HG02938 (cell line): ENCODE measurements at regions not wholly inside any gene's neighbourhood (a gene's known extent, or its start where the extent isn't known, plus 50 kb on each side); places are given as distances from the start of the nearest gene placed in this dataset.

Experiments
- ATAC-seq: cut with Tn5 transposase; IDR thresholded peaks from one replicate; pipeline ENCODE4 v1.9.1; 2021; ENCODE audit warnings: mild to moderate bottlenecking, moderate library complexity; ENCODE audit not compliant: unreplicated experiment

- no peak for ATAC-seq
These were observed 204.1 kb upstream of the KLF12 start for GRCh38 chr13:74338341-74338740.

- ATAC-seq: no peak
These were observed 202.3 kb upstream of the KLF12 start for GRCh38 chr13:74336546-74336945.

DNA sequence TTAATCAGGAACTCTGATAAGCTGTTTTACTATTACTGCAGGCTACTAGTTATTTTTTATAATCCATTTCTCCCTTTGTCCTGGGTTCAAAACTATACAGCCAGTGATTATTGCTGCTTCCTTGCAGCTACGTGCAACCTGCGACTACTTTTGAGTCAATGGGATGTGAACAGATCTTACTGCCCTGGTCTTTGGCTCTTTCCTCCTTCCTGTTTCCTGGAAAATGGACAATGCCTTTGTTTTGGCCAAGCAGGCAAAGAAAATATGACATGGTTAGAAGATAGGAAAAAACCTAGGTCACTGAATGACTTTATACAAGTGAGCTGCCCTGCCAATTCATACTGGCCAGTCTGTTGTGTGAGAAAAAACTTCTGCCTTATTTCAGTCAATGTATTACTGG, 201.2 kb upstream of the KLF12 start:
- no peak for ATAC-seq

DNA sequence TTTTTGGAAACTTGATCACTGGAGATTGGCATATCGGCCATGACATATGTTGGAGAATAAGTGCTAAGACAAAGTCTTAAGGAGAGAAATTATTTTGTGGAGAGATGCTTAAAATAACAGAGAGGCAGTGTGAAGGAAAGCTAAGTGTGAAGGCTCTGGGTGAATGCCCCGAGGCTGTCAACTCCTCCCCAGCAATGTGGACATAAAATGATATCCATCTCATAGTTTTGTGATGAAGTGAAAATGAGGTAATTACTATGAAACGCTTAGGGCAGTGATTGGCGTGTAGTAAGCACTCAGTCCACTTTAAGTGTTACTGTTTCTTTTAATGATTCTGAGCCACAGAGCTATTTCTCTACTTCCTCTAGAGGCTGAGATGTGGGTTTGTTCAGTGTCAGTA, 195.8 kb upstream of the KLF12 start:
- no peak for ATAC-seq

GRCh38 chr13:74325106-74325505, 190.9 kb upstream of the KLF12 start:
- no peak for ATAC-seq

DNA sequence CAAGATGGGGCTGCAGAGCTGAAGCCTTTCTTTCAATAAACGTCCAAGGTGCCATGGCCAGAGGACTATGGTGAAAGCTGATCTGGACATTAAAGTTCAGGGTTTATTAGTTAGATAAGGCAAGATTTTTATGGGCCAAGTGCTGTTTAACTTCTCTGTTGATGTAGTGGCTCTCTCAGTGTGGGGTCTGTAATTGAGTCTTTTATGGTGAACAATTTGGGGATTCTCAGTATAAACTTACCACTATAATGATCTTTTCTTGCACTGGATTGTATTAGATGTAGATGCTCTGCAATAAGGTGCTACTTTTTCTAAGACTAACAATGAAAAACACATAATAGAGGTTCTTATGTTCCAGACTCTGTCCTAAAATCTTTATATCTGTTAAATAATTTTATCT, 190.1 kb upstream of the KLF12 start:
- ATAC-seq: no peak

GRCh38 chr13:74322562-74322961, 188.4 kb upstream of the KLF12 start:
- no peak for ATAC-seq

DNA sequence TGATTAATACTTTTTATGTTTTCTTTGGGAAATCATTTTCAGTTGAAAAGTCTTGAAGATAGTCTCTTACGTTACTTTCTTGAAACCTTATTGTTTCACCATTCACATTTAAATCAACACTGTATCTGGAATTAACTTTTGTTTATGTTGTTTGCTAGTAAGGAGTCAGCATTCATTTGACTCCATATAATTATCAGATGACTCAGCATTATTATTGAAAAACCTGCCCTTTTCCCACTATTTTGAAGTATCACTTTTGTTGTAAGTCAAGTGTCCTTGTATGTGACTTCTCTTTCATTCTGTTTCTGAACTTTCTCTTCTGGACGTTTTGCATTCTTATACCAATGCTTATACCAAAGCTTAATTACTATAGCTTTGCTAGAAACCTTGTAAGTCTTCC, 186.1 kb upstream of the KLF12 start:
- no peak for ATAC-seq

DNA sequence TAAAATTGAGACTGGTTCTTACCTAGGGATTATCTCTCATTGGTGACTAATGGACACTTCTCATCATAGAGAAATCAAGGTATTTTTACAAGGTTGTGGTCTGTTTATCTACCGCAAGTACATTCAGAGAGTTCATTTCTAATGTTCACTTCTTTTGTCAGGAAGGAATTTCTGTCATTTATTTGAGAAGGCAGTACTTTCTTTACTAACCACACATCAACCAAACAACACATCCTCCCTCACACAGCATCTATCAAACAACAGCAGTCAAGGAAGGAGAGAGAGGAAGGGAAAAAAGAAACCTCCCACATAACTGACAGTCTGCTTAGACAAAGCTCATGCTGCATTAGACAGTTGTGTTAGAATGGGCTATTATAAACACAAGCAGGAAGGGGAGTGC, 182.3 kb upstream of the KLF12 start:
- no peak for ATAC-seq

GRCh38 chr13:74306496-74306895, 172.3 kb upstream of the KLF12 start:
- ATAC-seq: no peak

DNA sequence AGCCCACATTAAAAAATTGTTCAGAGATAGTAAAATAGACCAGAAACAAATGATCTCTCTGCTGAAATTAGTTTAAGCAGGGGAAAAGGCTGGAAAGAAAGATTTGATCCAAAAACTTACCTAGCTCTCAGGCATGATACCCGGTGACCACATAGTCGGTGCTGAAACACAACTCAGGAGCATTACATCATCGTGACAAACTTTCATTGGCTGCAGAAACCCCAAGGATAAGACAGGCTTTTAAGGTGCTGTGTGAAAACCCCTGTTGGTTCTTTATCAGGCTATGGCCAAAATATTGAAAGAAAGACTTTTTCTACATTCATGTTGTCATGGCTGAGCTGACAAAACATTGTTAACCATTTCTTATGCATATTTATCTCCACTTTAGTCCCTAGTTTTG, 171.7 kb upstream of the KLF12 start:
- ATAC-seq: no peak

- ATAC-seq: no peak
These were observed 167.2 kb upstream of the KLF12 start for GRCh38 chr13:74301258-74301935.

GRCh38 chr13:74300162-74300561, 166.0 kb upstream of the KLF12 start:
- ATAC-seq: no peak

- ATAC-seq: no peak
These were observed 165.5 kb upstream of the KLF12 start for GRCh38 chr13:74299721-74300120.

- no peak for ATAC-seq
These were observed 164.7 kb upstream of the KLF12 start for GRCh38 chr13:74298923-74299322.

DNA sequence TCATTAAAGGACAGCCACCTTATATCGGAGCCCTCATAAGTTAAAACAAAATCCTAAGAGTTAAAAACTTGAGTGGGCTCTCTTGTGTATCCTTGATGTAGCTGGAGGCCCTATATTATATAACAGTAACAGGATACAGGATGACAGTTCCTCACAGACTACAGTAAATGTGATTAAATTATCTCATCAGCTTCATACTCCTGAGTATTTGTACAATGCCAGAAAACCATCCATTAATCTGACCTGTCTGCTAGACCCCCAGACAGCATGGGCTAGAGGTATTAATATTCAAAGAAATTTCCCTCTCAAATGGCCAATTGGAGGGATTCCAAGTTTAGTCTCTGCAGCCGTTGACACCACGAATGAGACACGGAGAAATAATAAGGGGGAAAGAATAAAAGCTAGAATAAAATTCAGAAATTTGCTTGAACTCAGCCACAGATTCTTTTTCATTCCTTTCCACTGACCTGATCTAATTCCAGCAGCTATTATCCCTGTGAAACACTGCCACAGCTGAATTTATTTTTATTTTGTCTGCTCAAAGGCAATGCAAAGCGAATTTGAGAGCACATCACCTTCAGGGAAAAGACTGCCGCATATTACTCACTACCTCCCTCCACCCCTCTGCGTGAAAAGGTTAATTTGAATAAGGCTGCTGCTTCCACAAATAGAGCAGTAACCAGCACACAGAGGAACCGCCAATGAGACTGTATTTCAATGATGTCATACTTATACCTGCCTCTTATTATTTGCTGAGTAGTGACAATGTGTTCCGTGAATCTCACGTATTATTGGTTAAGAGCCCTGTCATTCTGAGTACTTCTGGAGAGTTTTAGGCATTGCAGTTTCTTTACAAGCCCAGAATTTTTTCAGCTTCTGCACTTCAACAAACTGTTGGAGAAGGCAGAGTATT, 155.9 kb upstream of the KLF12 start:
- ATAC-seq: peak; percentile 84

DNA sequence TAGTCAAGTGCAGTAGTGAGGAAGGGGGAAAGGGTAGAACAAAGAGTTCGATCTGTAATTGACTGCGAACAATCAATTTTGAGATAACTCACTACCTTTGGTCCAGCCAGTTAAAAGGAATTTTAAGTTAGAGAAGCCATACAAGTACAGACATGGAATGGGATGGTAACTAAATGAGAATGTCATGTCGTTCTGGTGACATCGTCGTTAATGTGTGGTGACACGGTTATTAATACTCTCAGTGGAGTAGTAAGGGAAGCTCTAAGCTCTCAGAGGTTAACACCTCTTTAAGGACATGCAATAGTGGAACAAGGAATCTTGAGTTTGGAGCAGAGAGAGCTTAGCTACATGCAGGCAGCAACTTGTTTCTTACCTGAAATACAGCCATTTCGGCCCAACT, 154.9 kb upstream of the KLF12 start:
- ATAC-seq: no peak

DNA sequence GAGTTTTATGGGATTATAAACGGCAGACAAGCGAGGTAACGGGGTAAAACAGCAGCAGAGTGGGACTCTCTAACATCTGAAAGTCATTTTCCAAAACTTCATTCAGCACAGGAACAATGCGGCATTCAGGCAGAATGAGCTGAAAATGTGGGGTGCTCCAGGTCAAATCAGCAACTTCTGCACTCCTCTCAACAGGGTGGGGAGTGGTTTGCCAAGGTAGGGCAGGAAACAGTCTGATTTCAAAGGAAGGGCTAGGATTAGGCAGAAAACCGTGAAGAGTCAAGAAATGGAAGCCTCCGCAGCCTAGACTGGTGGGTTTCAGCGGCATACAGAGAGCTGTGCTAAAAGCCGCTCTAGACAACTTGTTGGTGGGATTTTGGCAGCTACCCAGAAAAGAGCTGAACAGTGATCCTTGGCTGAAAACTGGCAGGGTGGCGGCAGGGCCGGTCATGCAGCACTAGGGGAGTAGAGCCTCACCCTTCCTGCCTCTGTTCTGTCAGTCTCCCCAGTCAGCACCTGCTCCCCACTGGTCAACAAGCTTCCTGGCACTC, 154.2 kb upstream of the KLF12 start:
- ATAC-seq: no peak

DNA sequence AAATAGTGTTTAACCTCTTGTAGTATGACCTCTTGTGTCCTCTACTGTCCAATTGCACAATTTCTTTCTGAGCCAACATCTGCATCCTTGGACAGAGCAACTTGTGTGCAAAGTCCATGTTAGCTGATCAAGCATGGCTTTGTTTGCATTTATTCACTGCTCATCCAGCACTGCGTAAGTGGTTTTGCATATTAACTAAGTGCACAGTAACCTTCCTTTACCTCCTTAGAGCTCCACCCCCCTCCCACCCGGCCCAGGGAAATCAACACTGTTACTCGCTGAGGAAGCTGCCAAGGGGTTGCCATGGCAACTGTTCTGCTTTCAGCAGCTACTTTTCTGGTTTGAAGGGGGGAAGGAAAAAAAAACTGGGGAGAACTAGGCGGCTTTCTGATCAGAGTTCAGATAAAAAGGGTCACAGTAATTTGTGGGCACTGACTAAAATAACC, 153.5 kb upstream of the KLF12 start:
- peak; percentile 57 for ATAC-seq

DNA sequence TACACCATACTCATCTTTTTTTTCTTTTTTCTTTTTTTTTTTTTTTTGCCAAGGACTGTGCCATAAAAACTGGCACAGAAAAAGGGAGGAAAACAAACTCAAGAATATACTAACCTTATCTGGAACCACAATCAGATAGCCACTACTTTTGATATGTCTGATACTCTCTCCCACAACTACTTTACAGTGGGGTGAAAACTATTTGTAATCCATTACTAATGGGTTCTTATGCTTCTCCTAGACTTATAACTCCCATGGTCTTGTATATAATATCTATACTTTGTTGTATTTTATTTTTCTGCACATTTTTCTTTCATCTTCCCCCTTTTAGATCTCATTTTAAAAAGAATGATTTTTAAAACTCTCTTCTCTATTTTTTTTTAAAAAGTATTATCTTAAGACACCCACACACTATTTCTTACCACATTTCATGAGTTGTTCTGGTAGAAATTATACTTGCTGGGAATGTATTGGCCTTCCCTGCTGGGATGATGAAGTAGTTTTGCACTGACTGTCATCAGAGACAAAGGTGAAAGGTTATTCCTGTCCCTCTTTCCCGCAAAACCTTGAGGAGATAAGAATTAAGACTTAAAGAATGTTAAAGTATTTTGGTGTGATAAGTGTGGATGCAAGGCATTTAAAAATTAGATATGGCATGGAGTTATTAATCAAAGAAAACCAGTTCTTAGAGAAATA, 146.7 kb upstream of the KLF12 start:
- no peak for ATAC-seq

DNA sequence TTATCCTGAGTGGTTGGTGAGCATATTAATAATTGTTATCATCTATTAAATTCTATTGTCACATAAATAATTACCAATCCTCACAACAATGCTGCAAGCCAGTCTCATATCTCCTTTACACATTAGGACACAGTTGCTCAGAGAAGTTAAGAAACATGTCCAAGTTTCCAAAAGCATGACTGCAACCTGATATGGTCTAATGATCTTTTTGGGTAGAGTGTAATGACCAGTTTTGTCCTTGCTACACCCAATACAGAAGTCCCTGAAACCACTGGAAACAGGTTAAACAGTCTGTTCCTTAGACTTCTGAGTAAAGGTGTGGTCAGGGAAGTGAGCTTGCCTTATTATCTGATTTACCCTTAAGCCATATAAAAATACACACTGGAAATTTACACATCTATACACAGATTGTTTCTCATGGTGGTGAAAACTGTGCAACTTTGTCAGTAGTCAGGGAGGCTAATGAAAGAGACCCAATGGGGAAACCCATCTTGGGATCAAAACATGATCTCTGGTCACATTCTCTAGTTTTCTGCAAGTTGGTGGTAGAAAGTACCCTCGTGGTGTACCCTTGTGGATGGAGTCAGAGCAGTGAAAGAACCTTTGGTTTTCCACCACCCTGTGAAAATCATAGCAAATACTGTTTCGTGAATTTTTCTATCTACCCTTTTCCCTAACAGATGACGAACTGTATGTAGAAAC, 146.0 kb upstream of the KLF12 start:
- no peak for ATAC-seq
